MM.1S (cell line): ENCODE measurements at regions not wholly inside any gene's neighbourhood (a gene's known extent, or its start where the extent isn't known, plus 50 kb on each side); places are given as distances from the start of the nearest gene placed in this dataset.

Experiments used
- CTCF ChIP-seq: fragments of 300-600 bp; sonication (generic); IDR thresholded peaks from 2 replicates; pipeline ENCODE4 v1.5.1; 2016; ENCODE audit warnings: antibody characterized with exemption, low read length, mixed read lengths
- EZH2 ChIP-seq: fragments of 300-600 bp; sonication (generic); optimal IDR thresholded peaks from 2 replicates; pipeline ENCODE3; 2017; ENCODE audit warnings: low read depth, mild to moderate bottlenecking, antibody characterized with exemption, low read length, mixed read lengths
- EZH2phosphoT487 ChIP-seq: fragments of 300-600 bp; sonication (generic); IDR thresholded peaks from 2 replicates; pipeline ENCODE4 v1.6.1; 2018; ENCODE audit warnings: antibody characterized with exemption, low read length

- TF ChIP-seq CTCF (no peak), EZH2 (no peak), EZH2phosphoT487 (no peak)
Observed at GRCh38 chr1:34657849-34658248, 97.0 kb upstream of the GJB5 start.
